Jurkat, Clone E6-1 (cell line): ENCODE measurements at regions not wholly inside any gene's neighbourhood (a gene's known extent, or its start where the extent isn't known, plus 50 kb on each side); places are given as distances from the start of the nearest gene placed in this dataset.

Experiments used
- DNase-seq: peaks from one replicate; pipeline ENCODE4 v3.0.0-alpha.2; 2011; ENCODE audit warnings: low read depth, low spot score
- H3K4me3 ChIP-seq: 2 replicates; pipeline ENCODE4 v1.5.1; 2011; ENCODE audit warnings: mild to moderate bottlenecking, low read length, control low read depth, moderate library complexity

- DNase-seq: no peak
Observed at GRCh38 chr11:28606930-28607329, 498.7 kb downstream of the METTL15 start.

GRCh38 chr11:28599656-28600055 is 491.5 kb downstream of the METTL15 start:
- H3K4me3 ChIP-seq: no peak overlapping the region
- DNase-seq: no peak

More at GRCh38 chr11:28606930-28607329, 498.7 kb downstream of the METTL15 start:
- no peak overlapping the region for H3K4me3 ChIP-seq

GRCh38 chr11:28598531-28598930 is 490.3 kb downstream of the METTL15 start:
- no peak for DNase-seq
- H3K4me3 ChIP-seq: no peak overlapping the region

DNA sequence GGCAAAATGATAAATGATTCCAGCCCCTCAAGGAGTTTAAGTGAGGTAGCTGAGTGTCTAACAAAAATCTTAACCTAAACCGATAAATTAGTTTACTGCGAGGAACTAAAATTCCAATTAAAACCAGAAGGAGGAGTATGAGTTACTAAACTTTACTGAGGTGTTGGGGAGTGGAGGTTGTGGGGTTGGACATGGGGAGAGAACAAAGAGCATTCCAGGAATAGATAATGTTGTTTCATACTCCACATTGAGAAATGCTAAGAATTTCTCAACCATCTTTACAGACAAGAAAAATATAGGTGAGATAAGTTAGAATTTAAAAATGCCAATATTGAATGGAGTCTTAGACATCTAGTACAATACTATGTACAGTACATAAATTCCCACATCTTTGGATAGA is 488.6 kb downstream of the METTL15 start:
- no peak for DNase-seq
- no peak overlapping the region for H3K4me3 ChIP-seq

DNA sequence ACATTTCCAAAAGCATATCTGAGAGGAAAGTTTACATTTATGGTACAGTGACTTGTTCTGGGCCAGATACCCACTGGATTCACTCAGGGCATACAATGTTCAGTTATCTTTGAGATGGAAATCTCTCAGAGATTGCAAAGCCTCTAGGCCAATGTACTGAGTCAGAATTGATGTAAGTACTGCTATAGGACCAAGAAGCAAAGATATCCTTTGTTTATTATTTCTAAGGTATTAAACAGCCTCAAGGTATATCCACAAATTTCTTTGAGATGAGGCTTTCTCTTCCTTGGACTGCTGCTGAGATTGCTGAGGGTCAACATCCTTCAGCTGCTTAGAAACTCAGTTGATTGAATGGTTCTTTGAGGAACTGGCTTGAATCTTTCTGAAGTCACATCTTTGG is 484.0 kb downstream of the METTL15 start:
- no peak overlapping the region for H3K4me3 ChIP-seq
- DNase-seq: no peak

DNA sequence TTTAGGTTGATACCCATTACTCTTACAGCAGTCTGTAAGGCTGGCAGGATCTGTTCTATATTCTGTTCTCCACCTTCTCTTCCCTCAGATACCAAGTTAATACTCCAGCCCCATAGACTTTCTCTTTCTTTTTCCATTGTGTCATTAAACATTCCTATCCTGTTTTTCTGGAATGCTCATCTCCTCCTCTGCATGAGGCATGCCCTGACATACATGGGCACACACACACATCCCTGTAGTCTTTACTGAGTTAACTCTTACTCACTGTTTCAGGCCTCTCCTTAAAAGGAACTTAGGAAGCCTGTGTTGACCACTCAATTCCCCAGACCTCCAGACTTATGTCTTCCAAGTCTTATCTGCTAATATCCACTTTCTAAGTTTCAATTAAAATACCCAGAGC is 476.8 kb downstream of the METTL15 start:
- DNase-seq: no peak
- no peak overlapping the region for H3K4me3 ChIP-seq

- no peak for DNase-seq
- H3K4me3 ChIP-seq: no peak overlapping the region
Observed at GRCh38 chr11:28582506-28582905, 474.3 kb downstream of the METTL15 start.

GRCh38 chr11:28581286-28582242 is 473.4 kb downstream of the METTL15 start:
- DNase-seq: no peak
- no peak overlapping the region for H3K4me3 ChIP-seq

DNA sequence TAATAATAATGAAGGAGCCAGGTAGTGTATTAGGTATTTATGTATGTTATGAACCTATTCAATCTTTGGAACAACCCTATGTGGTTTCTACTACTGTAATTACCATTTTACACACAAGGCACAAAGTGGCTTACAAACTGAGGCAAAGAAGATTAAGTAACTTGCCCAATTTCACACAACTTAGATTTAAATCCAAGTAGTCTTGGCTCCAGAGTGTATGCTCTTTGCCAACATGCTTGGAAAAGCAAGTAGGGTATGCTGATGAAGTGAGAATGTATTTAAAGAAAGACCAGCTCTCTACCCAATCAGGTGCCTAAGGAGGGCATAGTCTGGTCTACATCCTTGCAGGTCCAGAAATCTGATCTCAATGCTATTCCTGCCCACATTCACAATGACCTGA is 463.2 kb downstream of the METTL15 start:
- DNase-seq: no peak
- H3K4me3 ChIP-seq: no peak overlapping the region

GRCh38 chr11:28569106-28569505 is 460.9 kb downstream of the METTL15 start:
- no peak for DNase-seq
- no peak overlapping the region for H3K4me3 ChIP-seq

GRCh38 chr11:28566339-28567089 is 458.3 kb downstream of the METTL15 start:
- H3K4me3 ChIP-seq: no peak overlapping the region
- DNase-seq: no peak

DNA sequence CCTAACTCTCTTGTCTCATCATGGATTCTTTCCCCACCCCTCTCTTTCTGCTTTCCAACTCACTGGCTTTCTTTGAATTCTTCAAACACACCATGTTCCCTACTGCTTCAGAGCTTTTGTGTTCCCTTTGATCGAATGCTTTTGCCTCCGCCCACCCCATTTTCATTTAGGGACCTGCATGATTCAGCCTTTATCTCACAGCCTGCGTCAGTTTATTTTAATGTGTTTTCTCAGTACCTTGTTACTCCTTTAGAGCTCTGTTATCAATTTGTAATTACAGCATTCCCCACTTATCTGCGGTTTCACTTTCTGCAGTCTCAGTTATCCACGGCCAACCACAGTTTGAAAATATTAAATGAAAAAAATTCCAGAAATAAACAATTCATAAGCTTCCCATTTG is 451.3 kb downstream of the METTL15 start:
- DNase-seq: no peak
- H3K4me3 ChIP-seq: no peak overlapping the region

GRCh38 chr11:28547321-28547741 is 439.1 kb downstream of the METTL15 start:
- H3K4me3 ChIP-seq: no peak overlapping the region
- no peak for DNase-seq

DNA sequence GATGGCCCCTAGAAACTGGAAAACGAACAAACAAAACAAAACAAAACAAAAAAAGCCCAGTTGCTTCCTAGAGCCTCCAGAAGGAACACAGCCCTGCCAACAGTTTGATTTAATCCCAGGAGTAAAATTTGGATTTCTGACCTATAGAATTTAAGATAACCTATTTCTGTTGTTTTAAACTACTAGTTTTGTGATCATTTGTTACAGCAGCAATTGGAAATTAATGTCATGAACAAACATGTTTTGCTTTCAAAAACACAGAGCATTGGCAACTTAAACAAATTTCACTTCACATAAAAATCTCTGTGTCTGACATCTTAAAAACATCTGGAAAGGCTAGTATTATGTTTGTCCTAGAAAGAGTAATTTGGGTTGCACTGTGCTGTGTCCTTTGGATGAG is 437.3 kb downstream of the METTL15 start:
- no peak for DNase-seq
- no peak overlapping the region for H3K4me3 ChIP-seq

- DNase-seq: no peak
- no peak overlapping the region for H3K4me3 ChIP-seq
Observed at GRCh38 chr11:28542561-28542960, 434.4 kb downstream of the METTL15 start.

DNA sequence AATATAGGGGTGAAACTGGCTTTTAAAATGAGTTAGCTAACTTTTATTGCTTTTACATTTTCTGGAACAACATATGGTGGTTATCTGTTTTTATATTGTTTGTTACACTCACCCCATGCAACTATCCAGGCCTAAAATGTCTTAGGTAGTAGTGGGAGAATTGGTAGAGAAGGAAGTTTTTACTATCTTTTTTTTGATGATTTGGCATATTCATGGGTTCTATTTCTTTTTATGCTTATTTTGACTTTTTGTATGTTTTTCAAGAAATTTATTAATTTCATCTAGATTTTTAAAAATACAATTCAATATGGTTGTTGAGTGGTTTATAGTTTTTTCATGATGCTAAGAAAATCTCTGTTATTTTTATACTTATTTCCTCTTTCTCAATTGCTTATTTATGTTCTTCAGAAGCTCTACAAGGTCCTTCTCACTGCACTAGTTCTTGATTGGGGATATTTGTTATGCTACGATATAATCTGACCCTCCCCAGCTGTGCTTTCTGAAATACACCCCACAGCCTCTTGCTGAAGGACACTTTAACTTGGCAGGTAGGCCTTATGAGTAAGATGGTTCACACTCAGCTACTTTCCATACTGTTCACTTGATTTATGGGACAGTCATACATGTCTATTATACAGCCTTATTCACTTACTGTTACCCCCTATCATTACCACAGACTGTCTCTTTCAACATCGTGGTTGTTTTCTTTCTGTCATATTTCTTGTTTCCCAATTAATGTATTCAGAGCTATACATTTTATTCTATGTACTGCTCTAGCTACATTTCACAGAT is 431.2 kb downstream of the METTL15 start:
- DNase-seq: no peak
- H3K4me3 ChIP-seq: no peak overlapping the region

DNA sequence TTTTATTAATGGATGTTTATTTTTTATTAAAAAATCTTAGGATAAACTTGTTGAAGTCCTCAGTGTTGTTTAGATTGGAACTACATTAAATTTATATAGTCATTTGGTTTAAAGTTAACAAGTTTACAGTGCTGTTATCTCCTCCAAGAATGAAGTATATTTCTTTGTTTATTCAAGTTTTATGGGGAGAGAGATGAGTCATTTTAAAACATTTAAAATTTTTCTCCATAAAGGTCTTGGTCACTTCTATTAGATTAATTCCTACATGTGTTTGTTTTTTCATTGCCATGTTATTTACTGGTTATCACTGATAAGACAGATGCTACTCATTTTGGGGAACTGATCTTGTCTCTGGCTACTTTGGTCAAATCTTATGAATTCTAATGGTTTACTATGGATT is 429.6 kb downstream of the METTL15 start:
- no peak for DNase-seq
- no peak overlapping the region for H3K4me3 ChIP-seq

DNA sequence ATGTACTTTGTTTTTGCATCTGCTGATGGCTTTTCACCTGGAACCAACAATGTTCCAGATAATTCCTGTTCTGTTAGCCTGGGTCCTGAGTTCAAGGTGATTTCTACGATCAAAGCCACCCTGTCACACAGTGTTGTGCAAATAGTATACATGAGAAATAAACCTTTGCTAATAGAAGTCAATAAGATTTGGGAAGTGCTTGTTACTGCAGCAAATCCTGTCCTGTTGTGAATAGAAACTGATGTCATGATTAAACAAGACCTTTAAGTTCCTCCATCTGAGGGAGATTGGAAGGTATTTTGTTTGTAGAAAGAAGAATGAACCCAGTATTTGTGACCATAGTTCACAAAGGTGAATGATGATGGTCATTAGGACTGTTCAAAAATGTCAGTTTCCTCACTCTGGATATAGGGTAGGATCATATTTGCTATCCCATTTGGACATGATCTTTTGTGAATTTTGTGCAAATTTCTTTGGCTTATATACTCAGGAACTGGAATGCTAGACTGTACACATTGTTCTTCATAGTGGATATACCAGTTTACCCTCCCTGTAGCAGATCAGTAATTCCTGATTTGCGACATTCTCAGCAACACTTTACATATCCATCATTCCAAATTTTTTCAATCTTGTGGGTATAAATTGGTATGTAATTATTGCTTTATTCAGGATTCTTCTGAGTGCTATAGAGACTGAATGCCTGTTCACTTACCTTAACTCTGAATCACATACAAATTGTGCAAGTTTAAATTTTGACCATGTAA is 428.5 kb downstream of the METTL15 start:
- no peak for DNase-seq

DNA sequence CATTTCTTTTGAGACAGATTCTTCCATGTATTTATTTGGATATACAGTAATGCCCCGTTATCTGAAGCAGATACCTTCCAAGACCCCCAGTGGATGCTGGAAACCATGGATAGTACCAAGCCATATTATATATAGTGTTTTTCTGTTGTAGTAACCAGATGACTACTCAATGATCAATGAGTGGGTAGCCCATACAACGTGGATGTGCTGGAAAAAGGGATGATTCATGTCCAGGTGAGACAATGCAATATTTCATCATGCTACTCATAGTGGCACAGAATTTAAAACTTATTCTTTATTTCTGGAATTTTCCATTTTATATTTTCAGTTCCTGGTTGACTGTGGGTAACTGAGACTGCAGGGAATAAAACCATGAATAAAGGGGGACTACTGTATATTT is 427.5 kb downstream of the METTL15 start:
- no peak overlapping the region for H3K4me3 ChIP-seq
- DNase-seq: no peak

More for the DNA sequence above, 428.5 kb downstream of the METTL15 start:
- H3K4me3 ChIP-seq: no peak overlapping the region
